GM23338 (cell line): ENCODE measurements at regions not wholly inside any gene's neighbourhood (a gene's known extent, or its start where the extent isn't known, plus 50 kb on each side); places are given as distances from the start of the nearest gene placed in this dataset.

Source experiments
- ATAC-seq: fragments of 200-7000 bp; cut with Tn5 transposase; 3 replicates; pipeline ENCODE4 v1.9.1; 2020
- DNase-seq: peaks from one replicate; pipeline ENCODE4 v3.0.0-alpha.2; 2015; ENCODE audit warnings: low spot score
- H2AFZ ChIP-seq: fragments of 200-600 bp; sonication (generic); 2 replicates; pipeline ENCODE4 v1.8.0; 2016; ENCODE audit warnings: antibody characterized with exemption, mild to moderate bottlenecking, moderate library complexity
- H3F3A ChIP-seq: fragments of 200-600 bp; sonication (generic); replicated peaks from 2 replicates; pipeline ENCODE4 v1.8.0; 2017; ENCODE audit warnings: antibody characterized with exemption, mixed run types, low read depth
- H3K27ac ChIP-seq: fragments of 200-600 bp; sonication (generic); 2 replicates; pipeline ENCODE4 v1.6.1; 2016; ENCODE audit warnings: low read depth
- H3K27me3 ChIP-seq: fragments of 200-600 bp; sonication (generic); 2 replicates; pipeline ENCODE4 v1.8.0; 2016; ENCODE audit warnings: mild to moderate bottlenecking, mixed run types, moderate library complexity; ENCODE audit not compliant: insufficient read depth
- H3K36me3 ChIP-seq: fragments of 200-600 bp; sonication (generic); 2 replicates; pipeline ENCODE4 v1.8.0; 2016; ENCODE audit warnings: mild to moderate bottlenecking; ENCODE audit not compliant: insufficient read depth
- H3K4me1 ChIP-seq: fragments of 200-600 bp; sonication (generic); 2 replicates; pipeline ENCODE4 v1.8.0; 2016; ENCODE audit warnings: mild to moderate bottlenecking, moderate library complexity; ENCODE audit not compliant: insufficient read depth
- H3K4me2 ChIP-seq: fragments of 200-600 bp; sonication (generic); 2 replicates; pipeline ENCODE4 v1.7.1; 2017; ENCODE audit warnings: mixed run types
- H3K4me3 ChIP-seq: fragments of 200-600 bp; sonication (generic); 2 replicates; pipeline ENCODE4 v1.6.1; 2016; ENCODE audit warnings: mixed run types
- H3K79me2 ChIP-seq: fragments of 200-600 bp; sonication (generic); replicated peaks from 2 replicates; pipeline ENCODE4 v1.8.0; 2017; ENCODE audit warnings: mild to moderate bottlenecking; ENCODE audit not compliant: insufficient read depth
- H3K9me2 ChIP-seq: fragments of 200-600 bp; sonication (generic); 2 replicates; pipeline ENCODE4 v1.8.0; 2017; ENCODE audit not compliant: insufficient read depth
- H4K20me1 ChIP-seq: fragments of 200-600 bp; sonication (generic); replicated peaks from 2 replicates; pipeline ENCODE4 v1.8.0; 2017; ENCODE audit warnings: mild to moderate bottlenecking; ENCODE audit not compliant: insufficient read depth
- H3K27ac Mint-ChIP-seq: 2 replicates; pipeline ENCODE4 v1.8.0; 2020; ENCODE audit warnings: inconsistent platforms, mild to moderate bottlenecking, moderate library complexity, mixed read lengths
- H3K27me3 Mint-ChIP-seq: 3 replicates; pipeline ENCODE4 v1.8.0; 2022; ENCODE audit warnings: low read depth, mild to moderate bottlenecking, moderate library complexity, mixed read lengths, inconsistent platforms; ENCODE audit not compliant: insufficient read depth, poor library complexity
- H3K36me3 Mint-ChIP-seq: 3 replicates; pipeline ENCODE4 v1.8.0; 2021; ENCODE audit warnings: low read depth, mild to moderate bottlenecking, inconsistent platforms, moderate library complexity, mixed read lengths
- H3K4me1 Mint-ChIP-seq: 3 replicates; pipeline ENCODE4 v1.8.0; 2020; ENCODE audit warnings: mild to moderate bottlenecking, inconsistent platforms, mixed read lengths
- H3K4me3 Mint-ChIP-seq: 3 replicates; pipeline ENCODE4 v1.8.0; 2021; ENCODE audit warnings: moderate library complexity, mild to moderate bottlenecking, inconsistent platforms, mixed read lengths
- H3K9me3 Mint-ChIP-seq: 3 replicates; pipeline ENCODE4 v1.8.0; 2020; ENCODE audit warnings: moderate library complexity, mild to moderate bottlenecking, inconsistent platforms, mixed read lengths
- CREB1 ChIP-seq: fragments of 250-450 bp; sonication (Bioruptor Pico); IDR thresholded peaks from 2 replicates; pipeline ENCODE4 v1.5.0; 2020; ENCODE audit warnings: low read depth, mild to moderate bottlenecking, moderate library complexity
- EZH2 ChIP-seq: fragments of 200-600 bp; sonication (generic); IDR thresholded peaks from one replicate; pipeline ENCODE4 v1.8.0; 2017; ENCODE audit warnings: antibody characterized with exemption, mild to moderate bottlenecking, low read depth; ENCODE audit not compliant: unreplicated experiment
- EZH2phosphoT487 ChIP-seq: fragments of 200-600 bp; sonication (generic); IDR thresholded peaks from one replicate; pipeline ENCODE4 v1.8.1; 2018; ENCODE audit warnings: antibody characterized with exemption; ENCODE audit not compliant: unreplicated experiment
- JUNB ChIP-seq: IDR thresholded peaks from one replicate; pipeline ENCODE4 v1.6.1; 2016; ENCODE audit warnings: antibody characterized with exemption; ENCODE audit not compliant: unreplicated experiment
- NANOG ChIP-seq: IDR thresholded peaks from 2 replicates; pipeline ENCODE4 v1.6.1; 2016; ENCODE audit warnings: antibody characterized with exemption, borderline replicate concordance
- POLR2AphosphoS5 ChIP-seq: IDR thresholded peaks from 2 replicates; pipeline ENCODE4 v1.6.1; 2016; ENCODE audit warnings: antibody characterized with exemption, low read depth
- STAT1 ChIP-seq: IDR thresholded peaks from one replicate; pipeline ENCODE4 v1.6.1; 2016; ENCODE audit warnings: antibody characterized with exemption; ENCODE audit not compliant: unreplicated experiment
- ZNF114 ChIP-seq: fragments of 250-450 bp; sonication (Bioruptor Pico); IDR thresholded peaks from 2 replicates; pipeline ENCODE4 v1.5.0; 2020; ENCODE audit warnings: mild to moderate bottlenecking, moderate library complexity
- ZNF331 ChIP-seq: fragments of 250-450 bp; sonication (Bioruptor Pico); IDR thresholded peaks from 2 replicates; pipeline ENCODE4 v1.5.0; 2020; ENCODE audit warnings: low read depth, mild to moderate bottlenecking, moderate library complexity
- TF ChIP-seq, protein P1 (sequence below), 2 experiments: fragments of 200-600 bp in 1 of 2; sonication (generic) in 1 of 2; conservative IDR thresholded peaks; 2 replicates each; pipeline versions ENCODE4 v1.5.1 to v1.6.1; 2016 to 2017; ENCODE audit warnings: antibody characterized with exemption in 2 of 2, low read depth in 2 of 2, mild to moderate bottlenecking in 2 of 2, moderate library complexity in 1 of 2
- TF ChIP-seq, protein P2 (sequence below): IDR thresholded peaks from 2 replicates; pipeline ENCODE4 v1.6.1; 2016; ENCODE audit warnings: antibody characterized with exemption
- TF ChIP-seq, protein P3 (sequence below): IDR thresholded peaks from one replicate; pipeline ENCODE4 v1.6.1; 2018; ENCODE audit warnings: antibody characterized with exemption; ENCODE audit not compliant: unreplicated experiment

DNA sequence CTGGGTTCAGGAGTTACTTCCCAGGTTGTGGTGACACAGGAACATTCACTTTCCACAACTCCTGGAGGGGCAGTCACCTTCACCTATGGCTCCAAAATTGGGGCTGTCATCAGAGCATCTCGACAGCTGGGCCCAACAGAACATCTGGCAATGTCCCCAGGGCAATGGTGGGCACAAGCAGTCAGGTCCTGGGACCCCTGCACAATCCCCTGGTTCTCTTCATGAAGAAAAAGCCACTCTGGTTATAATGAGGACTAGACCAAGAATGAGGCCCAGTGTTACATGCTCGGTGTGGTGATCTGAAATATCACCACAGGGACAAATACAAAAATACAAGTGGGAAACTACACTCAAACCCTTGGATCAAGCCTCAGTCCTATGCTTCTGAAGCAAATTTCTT lies 89.0 kb upstream of the VPREB1 start (continued):
- TF ChIP-seq, protein P1, sequence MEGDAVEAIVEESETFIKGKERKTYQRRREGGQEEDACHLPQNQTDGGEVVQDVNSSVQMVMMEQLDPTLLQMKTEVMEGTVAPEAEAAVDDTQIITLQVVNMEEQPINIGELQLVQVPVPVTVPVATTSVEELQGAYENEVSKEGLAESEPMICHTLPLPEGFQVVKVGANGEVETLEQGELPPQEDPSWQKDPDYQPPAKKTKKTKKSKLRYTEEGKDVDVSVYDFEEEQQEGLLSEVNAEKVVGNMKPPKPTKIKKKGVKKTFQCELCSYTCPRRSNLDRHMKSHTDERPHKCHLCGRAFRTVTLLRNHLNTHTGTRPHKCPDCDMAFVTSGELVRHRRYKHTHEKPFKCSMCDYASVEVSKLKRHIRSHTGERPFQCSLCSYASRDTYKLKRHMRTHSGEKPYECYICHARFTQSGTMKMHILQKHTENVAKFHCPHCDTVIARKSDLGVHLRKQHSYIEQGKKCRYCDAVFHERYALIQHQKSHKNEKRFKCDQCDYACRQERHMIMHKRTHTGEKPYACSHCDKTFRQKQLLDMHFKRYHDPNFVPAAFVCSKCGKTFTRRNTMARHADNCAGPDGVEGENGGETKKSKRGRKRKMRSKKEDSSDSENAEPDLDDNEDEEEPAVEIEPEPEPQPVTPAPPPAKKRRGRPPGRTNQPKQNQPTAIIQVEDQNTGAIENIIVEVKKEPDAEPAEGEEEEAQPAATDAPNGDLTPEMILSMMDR (conservative IDR thresholded peaks at IDR 0.05; ENCODE audit: low read depth in 2 of 2): no peak
- TF ChIP-seq, protein P2, sequence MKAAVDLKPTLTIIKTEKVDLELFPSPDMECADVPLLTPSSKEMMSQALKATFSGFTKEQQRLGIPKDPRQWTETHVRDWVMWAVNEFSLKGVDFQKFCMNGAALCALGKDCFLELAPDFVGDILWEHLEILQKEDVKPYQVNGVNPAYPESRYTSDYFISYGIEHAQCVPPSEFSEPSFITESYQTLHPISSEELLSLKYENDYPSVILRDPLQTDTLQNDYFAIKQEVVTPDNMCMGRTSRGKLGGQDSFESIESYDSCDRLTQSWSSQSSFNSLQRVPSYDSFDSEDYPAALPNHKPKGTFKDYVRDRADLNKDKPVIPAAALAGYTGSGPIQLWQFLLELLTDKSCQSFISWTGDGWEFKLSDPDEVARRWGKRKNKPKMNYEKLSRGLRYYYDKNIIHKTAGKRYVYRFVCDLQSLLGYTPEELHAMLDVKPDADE: no peak
- TF ChIP-seq STAT1 (no peak), POLR2AphosphoS5 (no peak), NANOG (no peak), EZH2 (no peak), EZH2phosphoT487 (no peak), ZNF331 (no peak), CREB1 (CRISPR knock-in tag) (no peak)

DNA sequence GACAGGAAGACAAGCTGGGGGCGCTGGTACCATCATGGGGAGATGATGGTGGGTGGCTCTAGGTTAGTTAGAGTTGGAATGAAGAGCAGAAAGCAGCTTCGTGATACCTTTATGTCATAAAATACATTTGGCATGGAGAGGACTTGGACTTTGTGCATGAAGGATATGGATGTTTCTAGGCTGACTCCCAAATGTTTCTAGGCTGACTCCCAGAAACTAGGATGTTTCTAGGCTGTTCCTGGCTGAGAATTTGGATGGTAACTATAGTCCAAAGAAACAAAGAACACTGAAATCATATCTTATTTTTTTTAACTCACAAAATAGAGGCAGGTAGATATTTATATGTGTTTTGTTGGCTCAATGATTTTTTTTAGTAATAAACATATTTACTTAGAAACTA lies 89.4 kb upstream of the VPREB1 start:
- H3K79me2 ChIP-seq: no peaks in the 10 kb centered on the region
- Mint-ChIP-seq H3K9me3 (peaks cover 17% of the 10 kb centered on the region; the same call in 2 of the 3 replicates), H3K4me3 (no peak overlapping the region), H3K4me1 (no peaks in the 10 kb centered on the region; the same call in 2 of the 3 replicates), H3K27me3 (peaks cover 94% of the 10 kb centered on the region), H3K27ac (no peak overlapping the region), H3K36me3 (no peaks in the 10 kb centered on the region)
- ATAC-seq: no peak
- H3K27me3 ChIP-seq: peaks cover 99% of the 10 kb centered on the region
- no peaks in the 10 kb centered on the region for H4K20me1 ChIP-seq
- H3K4me1 ChIP-seq: no peaks in the 10 kb centered on the region
- H3F3A ChIP-seq: no peaks in the 10 kb centered on the region
- H3K4me2 ChIP-seq: no peak overlapping the region
- H3K36me3 ChIP-seq: no peaks in the 10 kb centered on the region
- H3K4me3 ChIP-seq: no peak overlapping the region
- no peak for DNase-seq
- H2AFZ ChIP-seq: no peak overlapping the region
- no peak overlapping the region for H3K27ac ChIP-seq
- no peaks in the 10 kb centered on the region for H3K9me2 ChIP-seq
- TF ChIP-seq, protein P1 (conservative IDR thresholded peaks at IDR 0.05; ENCODE audit: low read depth in 2 of 2): no peak
- no peak for TF ChIP-seq POLR2AphosphoS5
- TF ChIP-seq, protein P3, sequence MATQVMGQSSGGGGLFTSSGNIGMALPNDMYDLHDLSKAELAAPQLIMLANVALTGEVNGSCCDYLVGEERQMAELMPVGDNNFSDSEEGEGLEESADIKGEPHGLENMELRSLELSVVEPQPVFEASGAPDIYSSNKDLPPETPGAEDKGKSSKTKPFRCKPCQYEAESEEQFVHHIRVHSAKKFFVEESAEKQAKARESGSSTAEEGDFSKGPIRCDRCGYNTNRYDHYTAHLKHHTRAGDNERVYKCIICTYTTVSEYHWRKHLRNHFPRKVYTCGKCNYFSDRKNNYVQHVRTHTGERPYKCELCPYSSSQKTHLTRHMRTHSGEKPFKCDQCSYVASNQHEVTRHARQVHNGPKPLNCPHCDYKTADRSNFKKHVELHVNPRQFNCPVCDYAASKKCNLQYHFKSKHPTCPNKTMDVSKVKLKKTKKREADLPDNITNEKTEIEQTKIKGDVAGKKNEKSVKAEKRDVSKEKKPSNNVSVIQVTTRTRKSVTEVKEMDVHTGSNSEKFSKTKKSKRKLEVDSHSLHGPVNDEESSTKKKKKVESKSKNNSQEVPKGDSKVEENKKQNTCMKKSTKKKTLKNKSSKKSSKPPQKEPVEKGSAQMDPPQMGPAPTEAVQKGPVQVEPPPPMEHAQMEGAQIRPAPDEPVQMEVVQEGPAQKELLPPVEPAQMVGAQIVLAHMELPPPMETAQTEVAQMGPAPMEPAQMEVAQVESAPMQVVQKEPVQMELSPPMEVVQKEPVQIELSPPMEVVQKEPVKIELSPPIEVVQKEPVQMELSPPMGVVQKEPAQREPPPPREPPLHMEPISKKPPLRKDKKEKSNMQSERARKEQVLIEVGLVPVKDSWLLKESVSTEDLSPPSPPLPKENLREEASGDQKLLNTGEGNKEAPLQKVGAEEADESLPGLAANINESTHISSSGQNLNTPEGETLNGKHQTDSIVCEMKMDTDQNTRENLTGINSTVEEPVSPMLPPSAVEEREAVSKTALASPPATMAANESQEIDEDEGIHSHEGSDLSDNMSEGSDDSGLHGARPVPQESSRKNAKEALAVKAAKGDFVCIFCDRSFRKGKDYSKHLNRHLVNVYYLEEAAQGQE: no peak
- no peak for TF ChIP-seq JUNB
- TF ChIP-seq STAT1: no peak
- TF ChIP-seq, protein P2: no peak
- TF ChIP-seq CREB1 (CRISPR knock-in tag): no peak
- TF ChIP-seq ZNF331: no peak
- no peak for TF ChIP-seq ZNF114 (CRISPR knock-in tag)
